Cardiac fibroblast (primary cell): ENCODE measurements at regions not wholly inside any gene's neighbourhood (a gene's known extent, or its start where the extent isn't known, plus 50 kb on each side); places are given as distances from the start of the nearest gene placed in this dataset.
"Not testable (repeated sequence)": the region's sequence is repeated elsewhere in the genome, so short reads cannot be mapped to it uniquely, and the experiment has no call there.

Experiments
- DNase-seq, 2 donors: peaks; one replicate each; pipeline versions ENCODE4 v3.0.0 to v3.0.0-alpha.2; 2010; ENCODE audit warnings: low read depth in 2 of 2
- H3K4me3 ChIP-seq, 2 donors: replicated peaks in 1 of 2; 1 replicate in 1 of 2; 2 replicates in 1 of 2; pipeline ENCODE4 v1.5.1; 2011; ENCODE audit warnings: low read depth in 2 of 2, low read length in 2 of 2, mild to moderate bottlenecking in 2 of 2, moderate library complexity in 1 of 2
- CTCF ChIP-seq: IDR thresholded peaks from one replicate; pipeline ENCODE4 v1.5.1; 2011; ENCODE audit warnings: low read depth, mild to moderate bottlenecking, low read length, inconsistent platforms

GRCh38 chr1:220453371-220453770 is 74.6 kb upstream of the MARK1 start:
- no peak for TF ChIP-seq CTCF
- no peak overlapping the region for H3K4me3 ChIP-seq
- no peak for DNase-seq

GRCh38 chr1:220451532-220451931 is 76.4 kb upstream of the MARK1 start:
- H3K4me3 ChIP-seq: no peak overlapping the region
- no peak for TF ChIP-seq CTCF
- DNase-seq: no peak

GRCh38 chr1:220450927-220451326 is 77.0 kb upstream of the MARK1 start:
- no peak for DNase-seq
- TF ChIP-seq CTCF: no peak
- no peak overlapping the region for H3K4me3 ChIP-seq

- DNase-seq: no peak
- H3K4me3 ChIP-seq: no peak overlapping the region
- TF ChIP-seq CTCF: no peak
These were observed 79.7 kb upstream of the MARK1 start for GRCh38 chr1:220448217-220448616.

- DNase-seq, H3K4me3 ChIP-seq: not testable (repeated sequence)
These were observed 83.3 kb upstream of the MARK1 start for GRCh38 chr1:220444586-220444985.

GRCh38 chr1:220441211-220441610 is 86.7 kb upstream of the MARK1 start:
- DNase-seq: no peak
- TF ChIP-seq CTCF: no peak
- no peak overlapping the region for H3K4me3 ChIP-seq

- no peak overlapping the region for H3K4me3 ChIP-seq
- no peak for TF ChIP-seq CTCF
- no peak for DNase-seq
These were observed 89.2 kb upstream of the MARK1 start for GRCh38 chr1:220438741-220439140.

GRCh38 chr1:220432408-220432807 is 95.5 kb upstream of the MARK1 start:
- H3K4me3 ChIP-seq: no peak overlapping the region
- no peak for TF ChIP-seq CTCF
- no peak for DNase-seq
